Mesothelial cell of epicardium (in vitro differentiated cells): ENCODE measurements at regions not wholly inside any gene's neighbourhood (a gene's known extent, or its start where the extent isn't known, plus 50 kb on each side); places are given as distances from the start of the nearest gene placed in this dataset.

Experiments
- DNase-seq, 2 experiments: peaks; one replicate each; pipeline ENCODE4 v3.0.0; 2021; ENCODE audit warnings: low spot score in 2 of 2; ENCODE audit not compliant: unreplicated experiment in 2 of 2
- H3K27ac Mint-ChIP-seq: 2 replicates; pipeline ENCODE4 v1.8.0; 2021; ENCODE audit warnings: mixed read lengths
- H3K27me3 Mint-ChIP-seq: 2 replicates; pipeline ENCODE4 v1.8.0; 2021; ENCODE audit warnings: low read depth, mixed read lengths
- H3K36me3 Mint-ChIP-seq: 2 replicates; pipeline ENCODE4 v1.8.0; 2021; ENCODE audit warnings: mixed read lengths
- H3K4me1 Mint-ChIP-seq: 2 replicates; pipeline ENCODE4 v1.8.0; 2021; ENCODE audit warnings: mixed read lengths
- H3K4me3 Mint-ChIP-seq: 2 replicates; pipeline ENCODE4 v1.8.0; 2021; ENCODE audit warnings: mild to moderate bottlenecking, moderate library complexity, mixed read lengths
- H3K9me3 Mint-ChIP-seq: 2 replicates; pipeline ENCODE4 v1.8.0; 2021; ENCODE audit warnings: mixed read lengths
- TF ChIP-seq, protein P1 (sequence below): fragments of 200-600 bp; sonication (generic); IDR thresholded peaks from one replicate; pipeline ENCODE4 v1.5.0; 2021; ENCODE audit warnings: antibody characterized with exemption; ENCODE audit not compliant: unreplicated experiment

DNA sequence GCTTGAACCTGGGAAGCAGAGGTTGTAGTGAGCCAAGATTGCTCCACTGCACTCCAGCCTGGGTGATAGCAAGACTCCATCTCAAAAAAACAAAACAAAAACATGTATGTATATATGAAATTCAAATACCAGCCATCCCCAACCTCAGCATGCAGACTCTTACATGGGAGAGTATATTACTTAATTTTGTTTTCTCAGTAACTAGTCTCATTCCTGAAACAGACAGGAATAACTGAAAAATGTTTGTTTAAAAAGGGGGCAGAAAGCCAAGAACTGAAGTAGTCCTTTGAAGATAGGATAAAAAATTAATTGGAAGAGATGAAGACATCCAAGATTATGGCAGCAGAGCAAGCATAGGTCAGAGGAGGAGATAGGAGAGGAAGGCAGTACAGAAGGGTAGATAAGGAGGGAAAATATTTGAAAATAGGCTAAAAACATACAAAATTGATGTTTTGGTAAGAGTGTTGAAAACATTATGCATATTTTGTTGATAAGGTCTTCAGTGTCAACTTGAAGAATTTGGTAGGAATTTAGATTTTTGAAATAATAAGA is 309.9 kb downstream of the MAT2B start:
- no peaks in the 10 kb centered on the region for H3K27me3 Mint-ChIP-seq
- DNase-seq: no peak
- TF ChIP-seq, protein P1, sequence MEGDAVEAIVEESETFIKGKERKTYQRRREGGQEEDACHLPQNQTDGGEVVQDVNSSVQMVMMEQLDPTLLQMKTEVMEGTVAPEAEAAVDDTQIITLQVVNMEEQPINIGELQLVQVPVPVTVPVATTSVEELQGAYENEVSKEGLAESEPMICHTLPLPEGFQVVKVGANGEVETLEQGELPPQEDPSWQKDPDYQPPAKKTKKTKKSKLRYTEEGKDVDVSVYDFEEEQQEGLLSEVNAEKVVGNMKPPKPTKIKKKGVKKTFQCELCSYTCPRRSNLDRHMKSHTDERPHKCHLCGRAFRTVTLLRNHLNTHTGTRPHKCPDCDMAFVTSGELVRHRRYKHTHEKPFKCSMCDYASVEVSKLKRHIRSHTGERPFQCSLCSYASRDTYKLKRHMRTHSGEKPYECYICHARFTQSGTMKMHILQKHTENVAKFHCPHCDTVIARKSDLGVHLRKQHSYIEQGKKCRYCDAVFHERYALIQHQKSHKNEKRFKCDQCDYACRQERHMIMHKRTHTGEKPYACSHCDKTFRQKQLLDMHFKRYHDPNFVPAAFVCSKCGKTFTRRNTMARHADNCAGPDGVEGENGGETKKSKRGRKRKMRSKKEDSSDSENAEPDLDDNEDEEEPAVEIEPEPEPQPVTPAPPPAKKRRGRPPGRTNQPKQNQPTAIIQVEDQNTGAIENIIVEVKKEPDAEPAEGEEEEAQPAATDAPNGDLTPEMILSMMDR: no peak
- no peak overlapping the region for H3K4me3 Mint-ChIP-seq
- peaks cover 13% of the 10 kb centered on the region for H3K36me3 Mint-ChIP-seq
- peaks cover 36% of the 10 kb centered on the region for H3K9me3 Mint-ChIP-seq
- H3K4me1 Mint-ChIP-seq: peaks cover 20% of the 10 kb centered on the region
- peak overlapping the region; percentile 11 for H3K27ac Mint-ChIP-seq

DNA sequence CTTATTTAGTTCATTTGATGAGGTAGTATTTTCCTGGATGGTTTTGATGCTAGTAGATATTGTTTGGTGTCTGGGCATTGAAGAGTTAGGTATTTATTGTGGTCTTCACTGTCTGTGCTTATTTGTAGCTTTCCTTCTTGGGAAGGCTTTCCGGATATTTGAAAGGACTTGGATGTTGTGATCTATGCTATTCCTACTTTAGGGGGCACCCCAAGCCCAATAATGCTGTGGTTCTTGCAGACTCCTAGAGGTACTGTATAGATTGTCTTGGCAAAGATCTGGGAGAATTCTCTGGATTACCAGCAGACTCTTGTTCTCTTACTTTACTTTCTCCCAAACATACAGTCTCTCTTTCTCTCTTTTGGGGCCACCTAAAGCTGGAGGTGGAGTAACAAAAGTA is 315.7 kb downstream of the MAT2B start:
- Mint-ChIP-seq H3K4me1 (no peaks in the 10 kb centered on the region), H3K9me3 (peaks cover 47% of the 10 kb centered on the region), H3K27ac (no peak overlapping the region), H3K36me3 (peaks cover 16% of the 10 kb centered on the region), H3K27me3 (no peaks in the 10 kb centered on the region), H3K4me3 (no peak overlapping the region)
- DNase-seq: no peak
- TF ChIP-seq, protein P1: no peak

DNA sequence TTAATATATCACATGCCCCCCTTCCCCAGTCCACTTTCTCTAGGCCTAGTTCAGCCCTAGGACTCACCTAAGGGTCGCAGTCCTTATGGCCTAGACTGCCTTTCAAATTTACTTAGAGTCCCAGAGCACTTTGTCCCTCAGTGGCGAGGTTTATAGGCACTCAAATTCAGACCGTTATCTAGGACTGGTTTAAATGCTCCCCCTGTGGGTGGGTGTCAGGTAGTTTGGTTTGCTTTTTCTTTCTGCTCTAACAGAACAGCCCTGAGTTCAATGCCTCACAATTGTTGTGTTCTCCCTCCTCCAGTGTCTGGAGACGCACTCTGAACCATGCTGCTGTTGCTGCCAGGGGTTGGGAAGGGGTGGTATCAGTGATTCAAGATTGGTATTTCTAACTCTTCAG is 317.1 kb downstream of the MAT2B start:
- DNase-seq: no peak
- Mint-ChIP-seq H3K27me3 (no peaks in the 10 kb centered on the region), H3K4me3 (no peak overlapping the region), H3K27ac (no peak overlapping the region), H3K9me3 (peaks cover 36% of the 10 kb centered on the region), H3K4me1 (no peaks in the 10 kb centered on the region), H3K36me3 (peaks cover 12% of the 10 kb centered on the region)
- TF ChIP-seq, protein P1: no peak

DNA sequence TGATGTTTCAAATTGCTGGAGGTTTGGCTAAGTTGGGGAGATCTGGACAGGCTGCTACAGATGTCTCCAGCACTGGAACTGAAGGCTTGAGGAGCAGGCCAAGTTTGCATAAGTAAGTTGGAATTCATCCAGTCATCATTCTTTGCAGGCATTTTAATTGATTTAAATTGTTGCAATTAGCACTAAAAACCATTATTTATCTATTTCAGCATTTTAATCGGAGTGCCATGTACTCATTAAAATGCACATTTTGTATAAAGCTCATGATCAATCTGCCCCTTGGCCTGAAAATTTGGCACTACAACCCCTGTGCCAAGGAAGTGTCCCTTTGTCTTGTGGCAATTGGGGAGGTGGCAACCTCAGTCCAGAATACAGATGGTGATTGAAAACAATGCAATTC is 320.2 kb downstream of the MAT2B start:
- no peak for DNase-seq
- H3K27me3 Mint-ChIP-seq: no peaks in the 10 kb centered on the region
- H3K4me1 Mint-ChIP-seq: no peaks in the 10 kb centered on the region
- H3K9me3 Mint-ChIP-seq: peaks cover 15% of the 10 kb centered on the region
- H3K36me3 Mint-ChIP-seq: no peaks in the 10 kb centered on the region
- TF ChIP-seq, protein P1: no peak
- H3K4me3 Mint-ChIP-seq: no peak overlapping the region
- H3K27ac Mint-ChIP-seq: no peak overlapping the region

DNA sequence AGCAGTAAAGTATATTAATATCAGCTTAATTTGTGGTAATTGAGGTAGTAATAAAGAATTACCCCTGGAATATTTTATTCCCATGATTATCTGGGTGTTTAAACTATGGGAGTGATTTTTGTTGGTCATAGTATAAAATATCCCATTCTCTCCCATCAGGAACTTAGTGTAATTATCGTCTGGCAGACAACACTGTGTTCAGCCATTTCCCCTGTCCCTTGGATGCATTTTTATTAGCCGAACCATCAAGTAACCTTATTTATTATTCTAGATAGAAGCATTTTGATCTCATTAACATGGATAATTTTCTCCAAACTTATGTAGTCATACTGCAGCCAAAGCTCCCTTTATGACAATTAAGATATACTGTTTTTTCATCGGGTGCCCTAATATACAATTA is 320.8 kb downstream of the MAT2B start:
- no peak for DNase-seq
- Mint-ChIP-seq H3K27ac (no peak overlapping the region), H3K4me3 (no peak overlapping the region), H3K27me3 (no peaks in the 10 kb centered on the region), H3K4me1 (no peaks in the 10 kb centered on the region), H3K36me3 (no peaks in the 10 kb centered on the region), H3K9me3 (peaks cover 10% of the 10 kb centered on the region)
- TF ChIP-seq, protein P1: no peak

DNA sequence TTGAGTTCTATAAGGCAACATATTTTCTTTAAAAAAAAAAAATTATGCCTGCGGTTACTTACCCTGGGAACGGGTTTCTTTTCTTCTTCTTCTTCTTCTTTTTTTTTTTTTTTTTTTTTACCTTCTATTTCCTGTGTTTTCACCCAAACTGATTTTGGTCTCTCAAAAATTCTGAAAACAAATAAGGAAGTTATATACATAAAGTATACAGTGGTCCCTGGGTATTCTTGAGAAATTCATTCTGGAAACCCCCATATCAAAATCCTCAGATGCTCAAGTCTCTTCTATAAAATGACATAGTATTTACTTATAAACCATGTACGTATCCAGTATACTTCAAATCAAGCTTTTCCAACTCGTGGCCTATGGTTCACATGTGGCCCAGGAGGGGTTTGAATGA is 326.7 kb downstream of the MAT2B start:
- no peak for DNase-seq
- Mint-ChIP-seq H3K36me3 (no peaks in the 10 kb centered on the region), H3K4me1 (no peaks in the 10 kb centered on the region), H3K27ac (no peak overlapping the region), H3K9me3 (peaks cover 8% of the 10 kb centered on the region), H3K27me3 (peaks cover 2% of the 10 kb centered on the region), H3K4me3 (no peak overlapping the region)
- TF ChIP-seq, protein P1: no peak
